H1 (cell line): ENCODE measurements at regions not wholly inside any gene's neighbourhood (a gene's known extent, or its start where the extent isn't known, plus 50 kb on each side); places are given as distances from the start of the nearest gene placed in this dataset.

ENCODE experiments used
- SRF ChIP-seq: IDR thresholded peaks from 2 replicates; pipeline ENCODE4 v1.6.1; 2011; ENCODE audit warnings: mild to moderate bottlenecking, low read depth, low read length, moderate library complexity
- TF ChIP-seq, protein P1 (sequence below), 3 experiments: IDR thresholded peaks; 1 replicate in 2 of 3; 2 replicates in 1 of 3; pipeline versions ENCODE4 v1.5.1 to v1.6.1; 2011; ENCODE audit warnings: low read length in 3 of 3, mild to moderate bottlenecking in 3 of 3, inconsistent platforms in 2 of 3, low read depth in 1 of 3, moderate library complexity in 1 of 3; ENCODE audit not compliant: insufficient read depth in 1 of 3; ENCODE audit errors: control extremely low read depth in 1 of 3
- TF ChIP-seq, protein P2 (sequence below): IDR thresholded peaks from 2 replicates; pipeline ENCODE4 v1.6.1; 2012; ENCODE audit warnings: inconsistent platforms
- TF ChIP-seq, protein P3 (sequence below): IDR thresholded peaks from 2 replicates; pipeline ENCODE4 v1.6.1; 2012; ENCODE audit warnings: low read length, inconsistent platforms

DNA sequence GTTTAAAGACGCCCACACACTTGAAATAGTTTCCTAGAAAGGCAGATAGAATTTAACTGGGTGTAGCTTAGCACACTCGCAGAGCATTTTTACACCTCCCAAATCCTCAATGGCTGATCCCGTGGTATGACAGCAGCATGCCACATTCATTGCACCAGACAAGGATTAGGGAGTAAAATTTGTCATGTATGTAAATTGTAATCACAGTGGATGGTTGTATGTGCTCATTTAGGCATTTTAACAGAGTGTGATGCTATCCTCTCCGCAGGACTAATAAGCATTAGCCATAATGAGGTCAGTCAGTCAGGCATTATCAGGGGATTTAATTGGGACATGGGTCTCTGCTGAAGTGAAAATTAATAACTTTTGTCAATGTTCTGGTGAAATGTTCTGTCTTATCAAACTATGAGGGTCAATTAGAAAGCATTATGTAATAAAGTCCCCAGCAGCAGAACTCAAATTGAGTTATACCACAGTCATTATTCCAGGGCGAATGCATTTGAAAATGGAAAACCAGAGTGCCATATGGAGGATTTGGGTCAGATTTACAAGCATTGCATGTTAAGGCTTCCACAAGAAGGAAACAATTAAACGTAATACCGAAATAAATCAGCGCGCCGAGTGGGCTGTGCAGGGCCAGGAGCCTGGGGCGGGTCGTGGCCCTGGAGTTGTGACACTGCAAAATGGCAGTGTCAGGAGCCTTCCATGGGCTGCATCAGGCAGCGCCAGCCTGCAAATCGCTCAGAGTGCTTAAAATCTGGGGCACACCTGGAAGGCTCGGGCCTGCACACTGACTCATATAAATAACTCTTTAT is 602.2 kb downstream of the BNC2 start:
- TF ChIP-seq, protein P1, sequence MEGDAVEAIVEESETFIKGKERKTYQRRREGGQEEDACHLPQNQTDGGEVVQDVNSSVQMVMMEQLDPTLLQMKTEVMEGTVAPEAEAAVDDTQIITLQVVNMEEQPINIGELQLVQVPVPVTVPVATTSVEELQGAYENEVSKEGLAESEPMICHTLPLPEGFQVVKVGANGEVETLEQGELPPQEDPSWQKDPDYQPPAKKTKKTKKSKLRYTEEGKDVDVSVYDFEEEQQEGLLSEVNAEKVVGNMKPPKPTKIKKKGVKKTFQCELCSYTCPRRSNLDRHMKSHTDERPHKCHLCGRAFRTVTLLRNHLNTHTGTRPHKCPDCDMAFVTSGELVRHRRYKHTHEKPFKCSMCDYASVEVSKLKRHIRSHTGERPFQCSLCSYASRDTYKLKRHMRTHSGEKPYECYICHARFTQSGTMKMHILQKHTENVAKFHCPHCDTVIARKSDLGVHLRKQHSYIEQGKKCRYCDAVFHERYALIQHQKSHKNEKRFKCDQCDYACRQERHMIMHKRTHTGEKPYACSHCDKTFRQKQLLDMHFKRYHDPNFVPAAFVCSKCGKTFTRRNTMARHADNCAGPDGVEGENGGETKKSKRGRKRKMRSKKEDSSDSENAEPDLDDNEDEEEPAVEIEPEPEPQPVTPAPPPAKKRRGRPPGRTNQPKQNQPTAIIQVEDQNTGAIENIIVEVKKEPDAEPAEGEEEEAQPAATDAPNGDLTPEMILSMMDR (IDR thresholded peaks at IDR 0.05; ENCODE audit: control extremely low read depth in 1 of 3, insufficient read depth in 1 of 3, low read depth in 1 of 3, low read length in 3 of 3), result no peak
- TF ChIP-seq, protein P2, sequence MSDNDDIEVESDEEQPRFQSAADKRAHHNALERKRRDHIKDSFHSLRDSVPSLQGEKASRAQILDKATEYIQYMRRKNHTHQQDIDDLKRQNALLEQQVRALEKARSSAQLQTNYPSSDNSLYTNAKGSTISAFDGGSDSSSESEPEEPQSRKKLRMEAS, result no peak
- TF ChIP-seq, protein P3, sequence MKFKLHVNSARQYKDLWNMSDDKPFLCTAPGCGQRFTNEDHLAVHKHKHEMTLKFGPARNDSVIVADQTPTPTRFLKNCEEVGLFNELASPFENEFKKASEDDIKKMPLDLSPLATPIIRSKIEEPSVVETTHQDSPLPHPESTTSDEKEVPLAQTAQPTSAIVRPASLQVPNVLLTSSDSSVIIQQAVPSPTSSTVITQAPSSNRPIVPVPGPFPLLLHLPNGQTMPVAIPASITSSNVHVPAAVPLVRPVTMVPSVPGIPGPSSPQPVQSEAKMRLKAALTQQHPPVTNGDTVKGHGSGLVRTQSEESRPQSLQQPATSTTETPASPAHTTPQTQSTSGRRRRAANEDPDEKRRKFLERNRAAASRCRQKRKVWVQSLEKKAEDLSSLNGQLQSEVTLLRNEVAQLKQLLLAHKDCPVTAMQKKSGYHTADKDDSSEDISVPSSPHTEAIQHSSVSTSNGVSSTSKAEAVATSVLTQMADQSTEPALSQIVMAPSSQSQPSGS, result no peak
- TF ChIP-seq SRF, result no peak
